ENCODE measurements at regions not wholly inside any gene's neighbourhood (a gene's known extent, or its start where the extent isn't known, plus 50 kb on each side); places are given as distances from the start of the nearest gene placed in this dataset.

- TF ChIP-seq POLR2AphosphoS5 (IDR thresholded peaks at IDR 0.05) (no peak), POLR2A (IDR thresholded peaks at IDR 0.05) (no peak)
Observed at GRCh38 chr2:215684448-215685237, 248.8 kb upstream of the FN1 start.
